WTC11 (cell line): ENCODE measurements at regions not wholly inside any gene's neighbourhood (a gene's known extent, or its start where the extent isn't known, plus 50 kb on each side); places are given as distances from the start of the nearest gene placed in this dataset.

Experiments
- ATAC-seq: fragments of 200-7000 bp; cut with Tn5 transposase; 2 replicates; pipeline ENCODE4 v1.10.0; 2021; ENCODE audit warnings: mild to moderate bottlenecking, moderate library complexity
- CTCF ChIA-PET: fragments of 300-600 bp; sonication (Branson Sonifier 250); formaldehyde crosslinking; loops from one replicate; lab custom pipeline; 2021; ENCODE audit warnings: antibody characterized with exemption; lab: Charles Lee
- POLR2A ChIA-PET: fragments of 350-600 bp; sonication (Branson Sonifier 250); formaldehyde crosslinking; loops from one replicate; lab custom pipeline; 2021; ENCODE audit warnings: antibody characterized with exemption; lab: Charles Lee
- DNase-seq: peaks from one replicate; pipeline ENCODE4 v3.0.0; 2021; ENCODE audit warnings: low spot score
- H3K27ac Mint-ChIP-seq: 2 replicates; pipeline ENCODE4 v1.8.0; 2021; ENCODE audit warnings: mixed read lengths
- H3K27me3 Mint-ChIP-seq: 2 replicates; pipeline ENCODE4 v1.8.0; 2021; ENCODE audit warnings: low read depth, mild to moderate bottlenecking, moderate library complexity, mixed read lengths
- H3K36me3 Mint-ChIP-seq: 2 replicates; pipeline ENCODE4 v1.8.0; 2021; ENCODE audit warnings: mixed read lengths
- H3K4me1 Mint-ChIP-seq: 2 replicates; pipeline ENCODE4 v1.8.0; 2022; ENCODE audit warnings: mixed read lengths
- H3K4me3 Mint-ChIP-seq: 2 replicates; pipeline ENCODE4 v1.8.0; 2021; ENCODE audit warnings: mild to moderate bottlenecking, moderate library complexity, mixed read lengths
- H3K9me3 Mint-ChIP-seq: 2 replicates; pipeline ENCODE4 v1.8.0; 2021; ENCODE audit warnings: mixed read lengths
- TF ChIP-seq, protein P1 (sequence below): sonication (generic); formaldehyde crosslinking; IDR thresholded peaks from 2 replicates; pipeline ENCODE4 v1.8.1; 2023; ENCODE audit warnings: mild to moderate bottlenecking, missing genetic modification reagents, borderline replicate concordance
- TF ChIP-seq, protein P2 (sequence below): fragments of 250-450 bp; sonication (Bioruptor Pico); IDR thresholded peaks from 2 replicates; pipeline ENCODE4 v1.9.0; 2021; ENCODE audit warnings: mild to moderate bottlenecking, borderline replicate concordance
- TF ChIP-seq, protein P3 (sequence below): sonication (generic); formaldehyde crosslinking; IDR thresholded peaks from 2 replicates; pipeline ENCODE4 v1.8.1; 2022; ENCODE audit warnings: missing genetic modification reagents, borderline replicate concordance
- TF ChIP-seq, protein P4 (sequence below): sonication (generic); formaldehyde crosslinking; IDR thresholded peaks from 2 replicates; pipeline ENCODE4 v1.8.1; 2022; ENCODE audit warnings: low read depth, mild to moderate bottlenecking, moderate library complexity, missing genetic modification reagents, borderline replicate concordance
- TF ChIP-seq, protein P5 (sequence below): fragments of 250-450 bp; sonication (Bioruptor Pico); conservative IDR thresholded peaks from 2 replicates; pipeline ENCODE4 v1.9.0; 2021; ENCODE audit warnings: mild to moderate bottlenecking
- TF ChIP-seq, protein P6 (sequence below): fragments of 200-600 bp; IDR thresholded peaks from 2 replicates; pipeline ENCODE4 v1.8.0; 2022; ENCODE audit warnings: antibody characterized with exemption
- TF ChIP-seq, protein P7 (sequence below): fragments of 250-450 bp; sonication (Bioruptor Pico); IDR thresholded peaks from 2 replicates; pipeline ENCODE4 v1.9.0; 2021; ENCODE audit warnings: mild to moderate bottlenecking

DNA sequence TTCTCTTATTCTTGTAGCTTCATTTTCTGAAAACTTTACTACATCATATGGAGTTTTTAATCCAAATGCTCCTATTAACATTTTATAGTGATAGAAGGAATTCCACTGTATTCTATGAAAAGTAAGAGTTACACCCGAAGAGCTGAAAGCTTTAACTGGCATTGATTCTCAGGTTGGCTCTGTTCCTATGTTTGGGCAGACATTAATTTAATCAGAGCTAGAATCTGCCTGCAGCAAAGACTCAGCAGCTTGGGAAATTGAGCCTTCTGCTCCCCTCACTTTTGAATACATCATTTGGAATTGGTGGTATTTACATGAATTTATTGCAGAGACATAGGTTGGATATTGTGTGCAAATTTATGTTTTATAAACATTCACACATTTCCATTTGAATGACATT is 1494.7 kb downstream of the CDH8 start (continued):
- TF ChIP-seq, protein P1, sequence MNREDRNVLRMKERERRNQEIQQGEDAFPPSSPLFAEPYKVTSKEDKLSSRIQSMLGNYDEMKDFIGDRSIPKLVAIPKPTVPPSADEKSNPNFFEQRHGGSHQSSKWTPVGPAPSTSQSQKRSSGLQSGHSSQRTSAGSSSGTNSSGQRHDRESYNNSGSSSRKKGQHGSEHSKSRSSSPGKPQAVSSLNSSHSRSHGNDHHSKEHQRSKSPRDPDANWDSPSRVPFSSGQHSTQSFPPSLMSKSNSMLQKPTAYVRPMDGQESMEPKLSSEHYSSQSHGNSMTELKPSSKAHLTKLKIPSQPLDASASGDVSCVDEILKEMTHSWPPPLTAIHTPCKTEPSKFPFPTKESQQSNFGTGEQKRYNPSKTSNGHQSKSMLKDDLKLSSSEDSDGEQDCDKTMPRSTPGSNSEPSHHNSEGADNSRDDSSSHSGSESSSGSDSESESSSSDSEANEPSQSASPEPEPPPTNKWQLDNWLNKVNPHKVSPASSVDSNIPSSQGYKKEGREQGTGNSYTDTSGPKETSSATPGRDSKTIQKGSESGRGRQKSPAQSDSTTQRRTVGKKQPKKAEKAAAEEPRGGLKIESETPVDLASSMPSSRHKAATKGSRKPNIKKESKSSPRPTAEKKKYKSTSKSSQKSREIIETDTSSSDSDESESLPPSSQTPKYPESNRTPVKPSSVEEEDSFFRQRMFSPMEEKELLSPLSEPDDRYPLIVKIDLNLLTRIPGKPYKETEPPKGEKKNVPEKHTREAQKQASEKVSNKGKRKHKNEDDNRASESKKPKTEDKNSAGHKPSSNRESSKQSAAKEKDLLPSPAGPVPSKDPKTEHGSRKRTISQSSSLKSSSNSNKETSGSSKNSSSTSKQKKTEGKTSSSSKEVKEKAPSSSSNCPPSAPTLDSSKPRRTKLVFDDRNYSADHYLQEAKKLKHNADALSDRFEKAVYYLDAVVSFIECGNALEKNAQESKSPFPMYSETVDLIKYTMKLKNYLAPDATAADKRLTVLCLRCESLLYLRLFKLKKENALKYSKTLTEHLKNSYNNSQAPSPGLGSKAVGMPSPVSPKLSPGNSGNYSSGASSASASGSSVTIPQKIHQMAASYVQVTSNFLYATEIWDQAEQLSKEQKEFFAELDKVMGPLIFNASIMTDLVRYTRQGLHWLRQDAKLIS (CRISPR knock-in tag): no peak
- TF ChIP-seq, protein P2, sequence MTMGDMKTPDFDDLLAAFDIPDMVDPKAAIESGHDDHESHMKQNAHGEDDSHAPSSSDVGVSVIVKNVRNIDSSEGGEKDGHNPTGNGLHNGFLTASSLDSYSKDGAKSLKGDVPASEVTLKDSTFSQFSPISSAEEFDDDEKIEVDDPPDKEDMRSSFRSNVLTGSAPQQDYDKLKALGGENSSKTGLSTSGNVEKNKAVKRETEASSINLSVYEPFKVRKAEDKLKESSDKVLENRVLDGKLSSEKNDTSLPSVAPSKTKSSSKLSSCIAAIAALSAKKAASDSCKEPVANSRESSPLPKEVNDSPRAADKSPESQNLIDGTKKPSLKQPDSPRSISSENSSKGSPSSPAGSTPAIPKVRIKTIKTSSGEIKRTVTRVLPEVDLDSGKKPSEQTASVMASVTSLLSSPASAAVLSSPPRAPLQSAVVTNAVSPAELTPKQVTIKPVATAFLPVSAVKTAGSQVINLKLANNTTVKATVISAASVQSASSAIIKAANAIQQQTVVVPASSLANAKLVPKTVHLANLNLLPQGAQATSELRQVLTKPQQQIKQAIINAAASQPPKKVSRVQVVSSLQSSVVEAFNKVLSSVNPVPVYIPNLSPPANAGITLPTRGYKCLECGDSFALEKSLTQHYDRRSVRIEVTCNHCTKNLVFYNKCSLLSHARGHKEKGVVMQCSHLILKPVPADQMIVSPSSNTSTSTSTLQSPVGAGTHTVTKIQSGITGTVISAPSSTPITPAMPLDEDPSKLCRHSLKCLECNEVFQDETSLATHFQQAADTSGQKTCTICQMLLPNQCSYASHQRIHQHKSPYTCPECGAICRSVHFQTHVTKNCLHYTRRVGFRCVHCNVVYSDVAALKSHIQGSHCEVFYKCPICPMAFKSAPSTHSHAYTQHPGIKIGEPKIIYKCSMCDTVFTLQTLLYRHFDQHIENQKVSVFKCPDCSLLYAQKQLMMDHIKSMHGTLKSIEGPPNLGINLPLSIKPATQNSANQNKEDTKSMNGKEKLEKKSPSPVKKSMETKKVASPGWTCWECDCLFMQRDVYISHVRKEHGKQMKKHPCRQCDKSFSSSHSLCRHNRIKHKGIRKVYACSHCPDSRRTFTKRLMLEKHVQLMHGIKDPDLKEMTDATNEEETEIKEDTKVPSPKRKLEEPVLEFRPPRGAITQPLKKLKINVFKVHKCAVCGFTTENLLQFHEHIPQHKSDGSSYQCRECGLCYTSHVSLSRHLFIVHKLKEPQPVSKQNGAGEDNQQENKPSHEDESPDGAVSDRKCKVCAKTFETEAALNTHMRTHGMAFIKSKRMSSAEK (CRISPR knock-in tag): no peak

DNA sequence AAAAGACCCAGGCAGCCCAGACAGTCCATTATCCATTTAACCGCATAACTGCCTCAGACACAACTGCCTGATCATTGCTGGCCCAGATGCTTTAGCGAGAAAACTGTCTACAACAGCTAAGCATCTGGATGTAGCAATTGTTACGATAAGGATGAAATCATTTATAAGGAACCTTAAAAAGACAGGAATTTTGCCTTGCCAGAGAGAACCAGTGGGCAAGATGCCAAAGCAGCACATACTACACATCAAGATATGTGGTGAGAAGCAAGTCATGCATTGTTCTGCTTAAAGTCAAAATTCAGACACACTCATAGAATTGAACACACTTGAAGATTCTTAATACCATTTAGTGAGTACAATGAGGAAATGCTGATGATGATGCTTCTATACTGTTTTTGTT is 1525.3 kb downstream of the CDH8 start:
- H3K9me3 Mint-ChIP-seq: no peaks in the 10 kb centered on the region
- H3K4me1 Mint-ChIP-seq: peaks cover 12% of the 10 kb centered on the region
- ATAC-seq (no peak), DNase-seq (no peak)
- no peak overlapping the region for H3K27ac Mint-ChIP-seq
- POLR2A ChIA-PET: no interaction called here
- CTCF ChIA-PET: no interaction called here
- no peaks in the 10 kb centered on the region for H3K36me3 Mint-ChIP-seq
- TF ChIP-seq, protein P3, sequence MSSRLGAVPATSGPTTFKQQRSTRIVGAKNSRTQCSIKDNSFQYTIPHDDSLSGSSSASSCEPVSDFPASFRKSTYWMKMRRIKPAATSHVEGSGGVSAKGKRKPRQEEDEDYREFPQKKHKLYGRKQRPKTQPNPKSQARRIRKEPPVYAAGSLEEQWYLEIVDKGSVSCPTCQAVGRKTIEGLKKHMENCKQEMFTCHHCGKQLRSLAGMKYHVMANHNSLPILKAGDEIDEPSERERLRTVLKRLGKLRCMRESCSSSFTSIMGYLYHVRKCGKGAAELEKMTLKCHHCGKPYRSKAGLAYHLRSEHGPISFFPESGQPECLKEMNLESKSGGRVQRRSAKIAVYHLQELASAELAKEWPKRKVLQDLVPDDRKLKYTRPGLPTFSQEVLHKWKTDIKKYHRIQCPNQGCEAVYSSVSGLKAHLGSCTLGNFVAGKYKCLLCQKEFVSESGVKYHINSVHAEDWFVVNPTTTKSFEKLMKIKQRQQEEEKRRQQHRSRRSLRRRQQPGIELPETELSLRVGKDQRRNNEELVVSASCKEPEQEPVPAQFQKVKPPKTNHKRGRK (CRISPR knock-in tag): no peak
- TF ChIP-seq, protein P4, sequence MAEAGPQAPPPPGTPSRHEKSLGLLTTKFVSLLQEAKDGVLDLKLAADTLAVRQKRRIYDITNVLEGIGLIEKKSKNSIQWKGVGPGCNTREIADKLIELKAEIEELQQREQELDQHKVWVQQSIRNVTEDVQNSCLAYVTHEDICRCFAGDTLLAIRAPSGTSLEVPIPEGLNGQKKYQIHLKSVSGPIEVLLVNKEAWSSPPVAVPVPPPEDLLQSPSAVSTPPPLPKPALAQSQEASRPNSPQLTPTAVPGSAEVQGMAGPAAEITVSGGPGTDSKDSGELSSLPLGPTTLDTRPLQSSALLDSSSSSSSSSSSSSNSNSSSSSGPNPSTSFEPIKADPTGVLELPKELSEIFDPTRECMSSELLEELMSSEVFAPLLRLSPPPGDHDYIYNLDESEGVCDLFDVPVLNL (CRISPR knock-in tag): no peak
- TF ChIP-seq, protein P5, sequence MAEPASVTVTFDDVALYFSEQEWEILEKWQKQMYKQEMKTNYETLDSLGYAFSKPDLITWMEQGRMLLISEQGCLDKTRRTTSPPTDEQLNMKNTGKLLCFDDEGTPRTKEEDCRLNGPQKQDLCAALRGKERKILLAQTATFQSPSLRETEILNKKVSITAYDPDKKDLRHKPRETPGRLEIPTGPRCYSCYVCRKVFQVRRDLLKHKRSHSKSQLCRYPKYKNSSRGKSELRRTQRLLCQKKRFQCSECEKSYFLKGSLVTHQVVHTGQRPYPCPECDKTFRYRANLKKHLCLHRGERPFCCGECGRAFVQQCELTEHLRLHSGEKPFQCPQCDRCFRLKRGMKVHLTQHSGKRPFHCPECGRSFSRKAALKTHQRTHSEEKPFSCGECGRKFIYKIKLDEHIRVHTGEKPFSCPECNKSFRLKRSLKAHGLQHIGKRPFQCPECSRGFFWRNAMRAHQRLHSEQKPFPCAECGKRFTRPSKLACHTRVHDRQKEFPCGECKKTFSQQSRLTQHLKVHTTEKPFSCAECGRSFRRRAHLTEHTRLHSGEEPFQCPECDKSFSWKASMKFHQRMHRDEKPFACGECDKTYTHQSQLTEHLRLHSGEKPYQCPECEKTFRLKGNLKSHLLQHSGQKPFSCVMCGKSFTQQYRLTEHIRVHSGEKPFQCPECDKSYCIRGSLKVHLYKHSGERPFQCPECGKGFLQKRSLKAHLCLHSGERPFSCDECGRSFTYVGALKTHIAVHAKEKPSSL (CRISPR knock-in tag): no peak
- TF ChIP-seq, protein P6, sequence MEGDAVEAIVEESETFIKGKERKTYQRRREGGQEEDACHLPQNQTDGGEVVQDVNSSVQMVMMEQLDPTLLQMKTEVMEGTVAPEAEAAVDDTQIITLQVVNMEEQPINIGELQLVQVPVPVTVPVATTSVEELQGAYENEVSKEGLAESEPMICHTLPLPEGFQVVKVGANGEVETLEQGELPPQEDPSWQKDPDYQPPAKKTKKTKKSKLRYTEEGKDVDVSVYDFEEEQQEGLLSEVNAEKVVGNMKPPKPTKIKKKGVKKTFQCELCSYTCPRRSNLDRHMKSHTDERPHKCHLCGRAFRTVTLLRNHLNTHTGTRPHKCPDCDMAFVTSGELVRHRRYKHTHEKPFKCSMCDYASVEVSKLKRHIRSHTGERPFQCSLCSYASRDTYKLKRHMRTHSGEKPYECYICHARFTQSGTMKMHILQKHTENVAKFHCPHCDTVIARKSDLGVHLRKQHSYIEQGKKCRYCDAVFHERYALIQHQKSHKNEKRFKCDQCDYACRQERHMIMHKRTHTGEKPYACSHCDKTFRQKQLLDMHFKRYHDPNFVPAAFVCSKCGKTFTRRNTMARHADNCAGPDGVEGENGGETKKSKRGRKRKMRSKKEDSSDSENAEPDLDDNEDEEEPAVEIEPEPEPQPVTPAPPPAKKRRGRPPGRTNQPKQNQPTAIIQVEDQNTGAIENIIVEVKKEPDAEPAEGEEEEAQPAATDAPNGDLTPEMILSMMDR: no peak
- TF ChIP-seq, protein P7, sequence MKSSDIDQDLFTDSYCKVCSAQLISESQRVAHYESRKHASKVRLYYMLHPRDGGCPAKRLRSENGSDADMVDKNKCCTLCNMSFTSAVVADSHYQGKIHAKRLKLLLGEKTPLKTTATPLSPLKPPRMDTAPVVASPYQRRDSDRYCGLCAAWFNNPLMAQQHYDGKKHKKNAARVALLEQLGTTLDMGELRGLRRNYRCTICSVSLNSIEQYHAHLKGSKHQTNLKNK (CRISPR knock-in tag): no peak
- no peaks in the 10 kb centered on the region for H3K27me3 Mint-ChIP-seq
- no peak overlapping the region for H3K4me3 Mint-ChIP-seq
